ENCODE measurements at regions not wholly inside any gene's neighbourhood (a gene's known extent, or its start where the extent isn't known, plus 50 kb on each side); places are given as distances from the start of the nearest gene placed in this dataset.

- TF ChIP-seq, protein P1, sequence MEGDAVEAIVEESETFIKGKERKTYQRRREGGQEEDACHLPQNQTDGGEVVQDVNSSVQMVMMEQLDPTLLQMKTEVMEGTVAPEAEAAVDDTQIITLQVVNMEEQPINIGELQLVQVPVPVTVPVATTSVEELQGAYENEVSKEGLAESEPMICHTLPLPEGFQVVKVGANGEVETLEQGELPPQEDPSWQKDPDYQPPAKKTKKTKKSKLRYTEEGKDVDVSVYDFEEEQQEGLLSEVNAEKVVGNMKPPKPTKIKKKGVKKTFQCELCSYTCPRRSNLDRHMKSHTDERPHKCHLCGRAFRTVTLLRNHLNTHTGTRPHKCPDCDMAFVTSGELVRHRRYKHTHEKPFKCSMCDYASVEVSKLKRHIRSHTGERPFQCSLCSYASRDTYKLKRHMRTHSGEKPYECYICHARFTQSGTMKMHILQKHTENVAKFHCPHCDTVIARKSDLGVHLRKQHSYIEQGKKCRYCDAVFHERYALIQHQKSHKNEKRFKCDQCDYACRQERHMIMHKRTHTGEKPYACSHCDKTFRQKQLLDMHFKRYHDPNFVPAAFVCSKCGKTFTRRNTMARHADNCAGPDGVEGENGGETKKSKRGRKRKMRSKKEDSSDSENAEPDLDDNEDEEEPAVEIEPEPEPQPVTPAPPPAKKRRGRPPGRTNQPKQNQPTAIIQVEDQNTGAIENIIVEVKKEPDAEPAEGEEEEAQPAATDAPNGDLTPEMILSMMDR (conservative IDR thresholded peaks at IDR 0.05; ENCODE audit: low read depth in 2 of 2): no peak
- TF ChIP-seq JUNB (IDR thresholded peaks at IDR 0.05; ENCODE audit: unreplicated experiment) (no peak), EZH2 (IDR thresholded peaks at IDR 0.05; ENCODE audit: low read depth, unreplicated experiment) (no peak), POLR2AphosphoS5 (IDR thresholded peaks at IDR 0.05; ENCODE audit: low read depth) (no peak), EZH2phosphoT487 (IDR thresholded peaks at IDR 0.05; ENCODE audit: unreplicated experiment) (no peak), ETS1 (IDR thresholded peaks at IDR 0.05) (no peak), REST (IDR thresholded peaks at IDR 0.05; ENCODE audit: unreplicated experiment) (no peak), CREB1 (CRISPR knock-in tag; IDR thresholded peaks at IDR 0.05; ENCODE audit: low read depth) (no peak), STAT1 (IDR thresholded peaks at IDR 0.05; ENCODE audit: unreplicated experiment) (no peak), ZNF114 (CRISPR knock-in tag; IDR thresholded peaks at IDR 0.05) (no peak), NANOG (IDR thresholded peaks at IDR 0.05; ENCODE audit: borderline replicate concordance) (no peak), ZNF331 (CRISPR knock-in tag; IDR thresholded peaks at IDR 0.05; ENCODE audit: low read depth) (no peak)
- TF ChIP-seq, protein P2, sequence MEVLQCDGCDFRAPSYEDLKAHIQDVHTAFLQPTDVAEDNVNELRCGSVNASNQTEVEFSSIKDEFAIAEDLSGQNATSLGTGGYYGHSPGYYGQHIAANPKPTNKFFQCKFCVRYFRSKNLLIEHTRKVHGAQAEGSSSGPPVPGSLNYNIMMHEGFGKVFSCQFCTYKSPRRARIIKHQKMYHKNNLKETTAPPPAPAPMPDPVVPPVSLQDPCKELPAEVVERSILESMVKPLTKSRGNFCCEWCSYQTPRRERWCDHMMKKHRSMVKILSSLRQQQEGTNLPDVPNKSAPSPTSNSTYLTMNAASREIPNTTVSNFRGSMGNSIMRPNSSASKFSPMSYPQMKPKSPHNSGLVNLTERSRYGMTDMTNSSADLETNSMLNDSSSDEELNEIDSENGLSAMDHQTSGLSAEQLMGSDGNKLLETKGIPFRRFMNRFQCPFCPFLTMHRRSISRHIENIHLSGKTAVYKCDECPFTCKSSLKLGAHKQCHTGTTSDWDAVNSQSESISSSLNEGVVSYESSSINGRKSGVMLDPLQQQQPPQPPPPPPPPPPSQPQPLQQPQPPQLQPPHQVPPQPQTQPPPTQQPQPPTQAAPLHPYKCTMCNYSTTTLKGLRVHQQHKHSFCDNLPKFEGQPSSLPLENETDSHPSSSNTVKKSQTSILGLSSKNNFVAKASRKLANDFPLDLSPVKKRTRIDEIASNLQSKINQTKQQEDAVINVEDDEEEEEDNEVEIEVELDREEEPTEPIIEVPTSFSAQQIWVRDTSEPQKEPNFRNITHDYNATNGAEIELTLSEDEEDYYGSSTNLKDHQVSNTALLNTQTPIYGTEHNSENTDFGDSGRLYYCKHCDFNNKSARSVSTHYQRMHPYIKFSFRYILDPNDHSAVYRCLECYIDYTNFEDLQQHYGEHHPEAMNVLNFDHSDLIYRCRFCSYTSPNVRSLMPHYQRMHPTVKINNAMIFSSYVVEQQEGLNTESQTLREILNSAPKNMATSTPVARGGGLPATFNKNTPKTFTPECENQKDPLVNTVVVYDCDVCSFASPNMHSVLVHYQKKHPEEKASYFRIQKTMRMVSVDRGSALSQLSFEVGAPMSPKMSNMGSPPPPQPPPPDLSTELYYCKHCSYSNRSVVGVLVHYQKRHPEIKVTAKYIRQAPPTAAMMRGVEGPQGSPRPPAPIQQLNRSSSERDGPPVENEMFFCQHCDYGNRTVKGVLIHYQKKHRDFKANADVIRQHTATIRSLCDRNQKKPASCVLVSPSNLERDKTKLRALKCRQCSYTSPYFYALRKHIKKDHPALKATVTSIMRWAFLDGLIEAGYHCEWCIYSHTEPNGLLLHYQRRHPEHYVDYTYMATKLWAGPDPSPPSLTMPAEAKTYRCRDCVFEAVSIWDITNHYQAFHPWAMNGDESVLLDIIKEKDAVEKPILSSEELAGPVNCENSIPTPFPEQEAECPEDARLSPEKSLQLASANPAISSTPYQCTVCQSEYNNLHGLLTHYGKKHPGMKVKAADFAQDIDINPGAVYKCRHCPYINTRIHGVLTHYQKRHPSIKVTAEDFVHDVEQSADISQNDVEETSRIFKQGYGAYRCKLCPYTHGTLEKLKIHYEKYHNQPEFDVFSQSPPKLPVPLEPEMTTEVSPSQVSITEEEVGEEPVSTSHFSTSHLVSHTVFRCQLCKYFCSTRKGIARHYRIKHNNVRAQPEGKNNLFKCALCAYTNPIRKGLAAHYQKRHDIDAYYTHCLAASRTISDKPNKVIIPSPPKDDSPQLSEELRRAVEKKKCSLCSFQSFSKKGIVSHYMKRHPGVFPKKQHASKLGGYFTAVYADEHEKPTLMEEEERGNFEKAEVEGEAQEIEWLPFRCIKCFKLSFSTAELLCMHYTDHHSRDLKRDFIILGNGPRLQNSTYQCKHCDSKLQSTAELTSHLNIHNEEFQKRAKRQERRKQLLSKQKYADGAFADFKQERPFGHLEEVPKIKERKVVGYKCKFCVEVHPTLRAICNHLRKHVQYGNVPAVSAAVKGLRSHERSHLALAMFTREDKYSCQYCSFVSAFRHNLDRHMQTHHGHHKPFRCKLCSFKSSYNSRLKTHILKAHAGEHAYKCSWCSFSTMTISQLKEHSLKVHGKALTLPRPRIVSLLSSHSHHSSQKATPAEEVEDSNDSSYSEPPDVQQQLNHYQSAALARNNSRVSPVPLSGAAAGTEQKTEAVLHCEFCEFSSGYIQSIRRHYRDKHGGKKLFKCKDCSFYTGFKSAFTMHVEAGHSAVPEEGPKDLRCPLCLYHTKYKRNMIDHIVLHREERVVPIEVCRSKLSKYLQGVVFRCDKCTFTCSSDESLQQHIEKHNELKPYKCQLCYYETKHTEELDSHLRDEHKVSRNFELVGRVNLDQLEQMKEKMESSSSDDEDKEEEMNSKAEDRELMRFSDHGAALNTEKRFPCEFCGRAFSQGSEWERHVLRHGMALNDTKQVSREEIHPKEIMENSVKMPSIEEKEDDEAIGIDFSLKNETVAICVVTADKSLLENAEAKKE (CRISPR knock-in tag; IDR thresholded peaks at IDR 0.05): no peak
These were observed 363.7 kb downstream of the CHSY3 start for GRCh38 chr5:130267926-130268325.

Data from GM23338 (cell line).